ENCODE measurements at regions not wholly inside any gene's neighbourhood (a gene's known extent, or its start where the extent isn't known, plus 50 kb on each side); places are given as distances from the start of the nearest gene placed in this dataset.

DNA sequence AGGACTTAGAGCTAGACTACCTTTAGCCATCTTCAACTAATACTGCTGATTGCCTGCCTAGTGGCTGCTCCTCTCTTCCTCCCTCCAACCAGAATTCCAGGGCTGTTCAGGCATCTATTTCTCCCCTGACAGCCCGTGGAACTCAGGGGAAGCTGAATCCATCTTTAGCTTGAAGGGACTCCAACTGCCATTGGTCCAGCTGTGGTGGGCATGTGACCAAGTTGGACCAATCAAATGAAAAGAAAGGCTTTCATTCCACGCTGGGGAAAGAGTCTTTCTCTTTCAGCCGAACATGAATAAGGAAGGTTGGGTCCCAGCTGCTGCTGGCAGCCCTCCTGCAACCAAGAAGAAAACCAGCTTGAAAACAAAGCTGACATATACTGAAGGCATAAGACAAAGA, 168.5 kb upstream of the OBI1 start:
- Histone ChIP-seq H3K9me3 (no peaks in the 10 kb centered on the region), H3K27me3 (ENCODE audit: insufficient read depth) (no peaks in the 10 kb centered on the region), H3K9ac (no peak overlapping the region), H3K9me2 (no peaks in the 10 kb centered on the region), H4K20me1 (ENCODE audit: insufficient read depth) (no peaks in the 10 kb centered on the region), H3K4me2 (no peak overlapping the region), H3F3A (replicated peaks; ENCODE audit: insufficient read depth) (no peaks in the 10 kb centered on the region), H3K79me2 (ENCODE audit: insufficient read depth) (no peaks in the 10 kb centered on the region), H3K27ac (ENCODE audit: low read depth in 2 of 2, low read length in 1 of 2) (no peak overlapping the region), H3K4me1 (ENCODE audit: control insufficient read depth in 1 of 2, insufficient read depth in 2 of 2, low read depth in 1 of 2, low read length in 1 of 2) (peaks cover 0 to under 1% of the 10 kb centered on the region in 2 experiments; a peak in 2 of 4 replicates), H2AFZ (ENCODE audit: low read depth) (no peak overlapping the region), H3K36me3 (replicated peaks in 1 of 2; ENCODE audit: control insufficient read depth in 1 of 2, insufficient read depth in 2 of 2, low read length in 1 of 2) (no peaks in the 10 kb centered on the region), H3K4me3 (ENCODE audit: low read depth in 2 of 2, low read length in 1 of 2) (no peak overlapping the region)
- POLR2A ChIA-PET = no interaction called here
- DNase-seq = no peak
- 31% methylated on average over 3 of the region's 3 CpGs for WGBS (ENCODE audit: low lambda C conversion rate)
- CTCF ChIA-PET = no interaction called here
- TF ChIP-seq EP300 (IDR thresholded peaks at IDR 0.05; ENCODE audit: borderline replicate concordance in 1 of 2, low read depth in 1 of 2, low read length in 1 of 2) = no peak
- TF ChIP-seq, protein P1, sequence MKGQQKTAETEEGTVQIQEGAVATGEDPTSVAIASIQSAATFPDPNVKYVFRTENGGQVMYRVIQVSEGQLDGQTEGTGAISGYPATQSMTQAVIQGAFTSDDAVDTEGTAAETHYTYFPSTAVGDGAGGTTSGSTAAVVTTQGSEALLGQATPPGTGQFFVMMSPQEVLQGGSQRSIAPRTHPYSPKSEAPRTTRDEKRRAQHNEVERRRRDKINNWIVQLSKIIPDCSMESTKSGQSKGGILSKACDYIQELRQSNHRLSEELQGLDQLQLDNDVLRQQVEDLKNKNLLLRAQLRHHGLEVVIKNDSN (IDR thresholded peaks at IDR 0.05; ENCODE audit: borderline replicate concordance, low read depth) = peak; percentile 32; the same call in 1 of the 2 replicates
- TF ChIP-seq ELF1 (IDR thresholded peaks at IDR 0.05) = no peak
- no peak for TF ChIP-seq SIN3A (IDR thresholded peaks at IDR 0.05; ENCODE audit: borderline replicate concordance, low read depth, low read length)

DNA sequence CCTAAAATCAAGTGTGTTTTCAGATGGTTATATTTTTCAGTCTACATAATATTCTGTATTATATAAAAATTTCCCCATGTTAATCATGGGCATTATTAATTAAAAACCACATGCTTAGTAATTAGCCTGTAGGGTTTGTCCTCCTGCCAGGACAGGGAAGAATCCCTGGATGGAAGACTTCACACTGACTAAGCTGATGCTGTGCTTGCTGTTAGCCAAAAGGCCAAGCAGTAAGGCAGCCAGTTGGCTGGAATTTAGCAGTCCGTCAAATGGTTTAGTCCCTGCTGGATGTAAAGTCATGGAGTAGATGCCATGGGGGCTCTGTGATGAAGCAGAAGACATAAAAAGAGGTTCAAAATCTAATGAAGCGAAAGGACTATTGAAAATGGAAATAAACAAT, 168.0 kb upstream of the OBI1 start:
- Histone ChIP-seq H3K27ac (ENCODE audit: low read depth in 2 of 2, low read length in 1 of 2) (no peak overlapping the region), H4K20me1 (ENCODE audit: insufficient read depth) (no peaks in the 10 kb centered on the region), H3K36me3 (replicated peaks in 1 of 2; ENCODE audit: control insufficient read depth in 1 of 2, insufficient read depth in 2 of 2, low read length in 1 of 2) (no peaks in the 10 kb centered on the region), H3K4me3 (ENCODE audit: low read depth in 2 of 2, low read length in 1 of 2) (no peak overlapping the region), H3K9ac (no peak overlapping the region), H3K4me1 (ENCODE audit: control insufficient read depth in 1 of 2, insufficient read depth in 2 of 2, low read depth in 1 of 2, low read length in 1 of 2) (no peaks in the 10 kb centered on the region), H3K9me3 (no peaks in the 10 kb centered on the region), H2AFZ (ENCODE audit: low read depth) (no peak overlapping the region), H3K79me2 (ENCODE audit: insufficient read depth) (no peaks in the 10 kb centered on the region), H3K4me2 (no peak overlapping the region), H3K9me2 (no peaks in the 10 kb centered on the region), H3F3A (replicated peaks; ENCODE audit: insufficient read depth) (no peaks in the 10 kb centered on the region), H3K27me3 (ENCODE audit: insufficient read depth) (no peaks in the 10 kb centered on the region)
- TF ChIP-seq JUND (IDR thresholded peaks at IDR 0.05) = no peak
- TF ChIP-seq, protein P2, sequence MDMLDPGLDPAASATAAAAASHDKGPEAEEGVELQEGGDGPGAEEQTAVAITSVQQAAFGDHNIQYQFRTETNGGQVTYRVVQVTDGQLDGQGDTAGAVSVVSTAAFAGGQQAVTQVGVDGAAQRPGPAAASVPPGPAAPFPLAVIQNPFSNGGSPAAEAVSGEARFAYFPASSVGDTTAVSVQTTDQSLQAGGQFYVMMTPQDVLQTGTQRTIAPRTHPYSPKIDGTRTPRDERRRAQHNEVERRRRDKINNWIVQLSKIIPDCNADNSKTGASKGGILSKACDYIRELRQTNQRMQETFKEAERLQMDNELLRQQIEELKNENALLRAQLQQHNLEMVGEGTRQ (IDR thresholded peaks at IDR 0.05; ENCODE audit: borderline replicate concordance, low read depth, low read length) = no peak
- TF ChIP-seq GATA2 (CRISPR knock-in tag; IDR thresholded peaks at IDR 0.05) = no peak
- TF ChIP-seq POLR2AphosphoS5 (IDR thresholded peaks at IDR 0.05; ENCODE audit: low read depth, low read length) = no peak
- TF ChIP-seq GABPA (IDR thresholded peaks at IDR 0.05; ENCODE audit: low read depth) = no peak
- no peak for TF ChIP-seq FOSL2 (IDR thresholded peaks at IDR 0.05; ENCODE audit: borderline replicate concordance, low read depth)
- no peak for TF ChIP-seq ZBTB33 (IDR thresholded peaks at IDR 0.05; ENCODE audit: borderline replicate concordance, low read depth)
- ChIA-PET CTCF (no interaction called here), POLR2A (no interaction called here)
- no peak for DNase-seq
- 40% methylated on average over 2 of the region's 2 CpGs for WGBS (ENCODE audit: low lambda C conversion rate)

All from SK-N-SH (cell line).